MM.1S (cell line): ENCODE measurements at regions not wholly inside any gene's neighbourhood (a gene's known extent, or its start where the extent isn't known, plus 50 kb on each side); places are given as distances from the start of the nearest gene placed in this dataset.

Experiments used
- EZH2 ChIP-seq: fragments of 300-600 bp; sonication (generic); optimal IDR thresholded peaks from 2 replicates; pipeline ENCODE3; 2017; ENCODE audit warnings: low read depth, mild to moderate bottlenecking, antibody characterized with exemption, low read length, mixed read lengths
- EZH2phosphoT487 ChIP-seq: fragments of 300-600 bp; sonication (generic); IDR thresholded peaks from 2 replicates; pipeline ENCODE4 v1.6.1; 2018; ENCODE audit warnings: antibody characterized with exemption, low read length
- TF ChIP-seq, protein P1 (sequence below): fragments of 300-600 bp; sonication (generic); IDR thresholded peaks from 2 replicates; pipeline ENCODE4 v1.5.1; 2016; ENCODE audit warnings: antibody characterized with exemption, low read length, mixed read lengths

DNA sequence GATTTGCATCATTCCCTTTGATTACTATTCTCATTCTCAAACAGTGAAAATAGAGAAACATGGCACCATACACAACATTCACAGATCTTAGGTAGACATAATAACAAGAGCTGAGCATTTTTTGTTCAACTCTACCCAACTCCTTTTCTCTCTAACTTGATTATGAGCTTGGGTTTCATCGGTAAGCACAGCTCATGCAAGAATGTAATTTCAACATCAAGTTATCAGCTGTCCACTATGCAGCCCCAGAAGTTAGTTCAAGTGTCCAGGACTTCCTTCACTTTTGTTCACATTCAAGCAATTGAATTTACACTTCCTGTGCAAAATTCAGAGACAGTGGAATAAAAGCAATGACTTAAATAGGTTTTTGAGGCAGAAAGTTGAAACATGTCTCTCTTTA lies 297.7 kb upstream of the SASH1 start:
- TF ChIP-seq, protein P1, sequence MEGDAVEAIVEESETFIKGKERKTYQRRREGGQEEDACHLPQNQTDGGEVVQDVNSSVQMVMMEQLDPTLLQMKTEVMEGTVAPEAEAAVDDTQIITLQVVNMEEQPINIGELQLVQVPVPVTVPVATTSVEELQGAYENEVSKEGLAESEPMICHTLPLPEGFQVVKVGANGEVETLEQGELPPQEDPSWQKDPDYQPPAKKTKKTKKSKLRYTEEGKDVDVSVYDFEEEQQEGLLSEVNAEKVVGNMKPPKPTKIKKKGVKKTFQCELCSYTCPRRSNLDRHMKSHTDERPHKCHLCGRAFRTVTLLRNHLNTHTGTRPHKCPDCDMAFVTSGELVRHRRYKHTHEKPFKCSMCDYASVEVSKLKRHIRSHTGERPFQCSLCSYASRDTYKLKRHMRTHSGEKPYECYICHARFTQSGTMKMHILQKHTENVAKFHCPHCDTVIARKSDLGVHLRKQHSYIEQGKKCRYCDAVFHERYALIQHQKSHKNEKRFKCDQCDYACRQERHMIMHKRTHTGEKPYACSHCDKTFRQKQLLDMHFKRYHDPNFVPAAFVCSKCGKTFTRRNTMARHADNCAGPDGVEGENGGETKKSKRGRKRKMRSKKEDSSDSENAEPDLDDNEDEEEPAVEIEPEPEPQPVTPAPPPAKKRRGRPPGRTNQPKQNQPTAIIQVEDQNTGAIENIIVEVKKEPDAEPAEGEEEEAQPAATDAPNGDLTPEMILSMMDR = no peak
- no peak for TF ChIP-seq EZH2
- TF ChIP-seq EZH2phosphoT487 = no peak
